ENCODE measurements at regions not wholly inside any gene's neighbourhood (a gene's known extent, or its start where the extent isn't known, plus 50 kb on each side); places are given as distances from the start of the nearest gene placed in this dataset.

- Histone ChIP-seq H3K9me3 (ENCODE audit: control insufficient read depth, low read length) (no peaks in the 10 kb centered on the region), H3K27me3 (ENCODE audit: control insufficient read depth, insufficient read depth, low read length, poor library complexity, severe bottlenecking) (no peaks in the 10 kb centered on the region), H3K36me3 (ENCODE audit: control insufficient read depth, insufficient read depth, low read length) (no peaks in the 10 kb centered on the region), H3K27ac (ENCODE audit: low read depth, low read length) (no peak overlapping the region), H3K9ac (ENCODE audit: extremely low read depth, low read length, poor library complexity, severe bottlenecking) (no peak overlapping the region), H3K4me1 (ENCODE audit: control insufficient read depth, insufficient read depth, low read length) (peaks cover 12% of the 10 kb centered on the region), H3K4me3 (ENCODE audit: low read length) (no peak overlapping the region)
- WGBS, 2 experiments (ENCODE audit: insufficient coverage in 1 of 2, insufficient read length in 1 of 2), result 81% methylated on average over 1 of the region's 1 CpG; no CpG with 5 or more reads in 1 of the 2 experiments
- TF ChIP-seq, protein P1, sequence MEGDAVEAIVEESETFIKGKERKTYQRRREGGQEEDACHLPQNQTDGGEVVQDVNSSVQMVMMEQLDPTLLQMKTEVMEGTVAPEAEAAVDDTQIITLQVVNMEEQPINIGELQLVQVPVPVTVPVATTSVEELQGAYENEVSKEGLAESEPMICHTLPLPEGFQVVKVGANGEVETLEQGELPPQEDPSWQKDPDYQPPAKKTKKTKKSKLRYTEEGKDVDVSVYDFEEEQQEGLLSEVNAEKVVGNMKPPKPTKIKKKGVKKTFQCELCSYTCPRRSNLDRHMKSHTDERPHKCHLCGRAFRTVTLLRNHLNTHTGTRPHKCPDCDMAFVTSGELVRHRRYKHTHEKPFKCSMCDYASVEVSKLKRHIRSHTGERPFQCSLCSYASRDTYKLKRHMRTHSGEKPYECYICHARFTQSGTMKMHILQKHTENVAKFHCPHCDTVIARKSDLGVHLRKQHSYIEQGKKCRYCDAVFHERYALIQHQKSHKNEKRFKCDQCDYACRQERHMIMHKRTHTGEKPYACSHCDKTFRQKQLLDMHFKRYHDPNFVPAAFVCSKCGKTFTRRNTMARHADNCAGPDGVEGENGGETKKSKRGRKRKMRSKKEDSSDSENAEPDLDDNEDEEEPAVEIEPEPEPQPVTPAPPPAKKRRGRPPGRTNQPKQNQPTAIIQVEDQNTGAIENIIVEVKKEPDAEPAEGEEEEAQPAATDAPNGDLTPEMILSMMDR (conservative IDR thresholded peaks at IDR 0.05), result no peak
- no peaks in the 10 kb centered on the region for H3K36me3 Mint-ChIP-seq (ENCODE audit: low read depth)
- peaks cover 27% of the 10 kb centered on the region for H3K4me1 Mint-ChIP-seq
- no peak overlapping the region for H3K4me3 Mint-ChIP-seq
- no peaks in the 10 kb centered on the region for H3K27me3 Mint-ChIP-seq (ENCODE audit: insufficient read depth)
- no peak overlapping the region for H3K27ac Mint-ChIP-seq
- peak; percentile 31 for DNase-seq
- H3K9me3 Mint-ChIP-seq, result no peaks in the 10 kb centered on the region
Measured at GRCh38 chr4:140227286-140227685, 73.3 kb upstream of the MAML3 start.

DNA sequence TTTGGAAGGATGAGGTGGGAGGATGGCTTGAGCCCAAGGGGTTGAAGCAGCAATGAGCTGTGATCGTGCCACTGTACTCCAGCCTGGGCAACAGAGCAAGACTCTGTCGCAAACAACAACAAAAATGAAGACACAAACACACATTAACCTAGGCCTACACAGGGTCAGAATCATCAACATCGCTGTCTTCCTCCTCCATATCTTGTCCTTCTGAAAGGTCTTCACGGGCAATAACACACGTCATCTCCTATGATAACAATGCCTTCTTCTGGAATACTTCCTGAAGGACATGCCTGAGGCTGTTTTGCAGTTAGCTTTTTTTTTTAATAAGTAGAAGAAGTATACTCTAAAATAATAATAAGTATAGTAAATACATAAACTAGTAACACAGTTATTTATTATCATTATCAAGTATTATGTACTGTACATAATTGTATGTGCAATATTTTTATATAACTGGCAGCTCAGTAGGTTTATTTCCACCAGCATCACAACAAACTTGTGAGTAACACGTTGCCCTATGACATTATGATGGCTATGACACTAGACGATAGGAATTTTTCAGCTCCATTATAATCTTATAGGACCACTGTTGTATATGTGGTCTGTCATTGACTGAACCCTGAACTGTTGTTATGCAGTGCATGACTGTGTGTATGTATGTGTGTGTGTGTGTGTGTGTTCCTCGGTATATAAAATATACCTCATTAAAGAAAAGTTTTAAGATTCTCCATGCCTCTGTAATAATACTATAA is 69.2 kb upstream of the MAML3 start:
- Histone ChIP-seq H3K4me3 (ENCODE audit: low read length) (no peak overlapping the region), H3K36me3 (ENCODE audit: control insufficient read depth, insufficient read depth, low read length) (no peaks in the 10 kb centered on the region), H3K9me3 (ENCODE audit: control insufficient read depth, low read length) (no peaks in the 10 kb centered on the region), H3K9ac (ENCODE audit: extremely low read depth, low read length, poor library complexity, severe bottlenecking) (no peak overlapping the region), H3K27me3 (ENCODE audit: control insufficient read depth, insufficient read depth, low read length, poor library complexity, severe bottlenecking) (no peaks in the 10 kb centered on the region), H3K27ac (ENCODE audit: low read depth, low read length) (no peak overlapping the region), H3K4me1 (ENCODE audit: control insufficient read depth, insufficient read depth, low read length) (peaks cover 13% of the 10 kb centered on the region)
- TF ChIP-seq, protein P1 (conservative IDR thresholded peaks at IDR 0.05), result no peak
- peak; percentile 6 for DNase-seq
- Mint-ChIP-seq H3K36me3 (ENCODE audit: low read depth) (no peaks in the 10 kb centered on the region), H3K9me3 (no peaks in the 10 kb centered on the region), H3K4me3 (no peak overlapping the region), H3K4me1 (peaks cover 31% of the 10 kb centered on the region), H3K27ac (no peak overlapping the region), H3K27me3 (ENCODE audit: insufficient read depth) (no peaks in the 10 kb centered on the region)
- WGBS, 2 experiments (ENCODE audit: insufficient coverage in 1 of 2, insufficient read length in 1 of 2), result 94 to 100% methylated on average over 6 to 7 of the region's 8 CpGs

- TF ChIP-seq, protein P1 (conservative IDR thresholded peaks at IDR 0.05), result no peak
- Mint-ChIP-seq H3K27ac (no peak overlapping the region), H3K27me3 (ENCODE audit: insufficient read depth) (no peaks in the 10 kb centered on the region), H3K4me1 (peaks cover 20% of the 10 kb centered on the region), H3K9me3 (no peaks in the 10 kb centered on the region), H3K4me3 (no peak overlapping the region), H3K36me3 (ENCODE audit: low read depth) (no peaks in the 10 kb centered on the region)
- H3K27me3 ChIP-seq (ENCODE audit: control insufficient read depth, insufficient read depth, low read length, poor library complexity, severe bottlenecking), result no peaks in the 10 kb centered on the region
- H3K36me3 ChIP-seq (ENCODE audit: control insufficient read depth, insufficient read depth, low read length), result no peaks in the 10 kb centered on the region
- no peaks in the 10 kb centered on the region for H3K9me3 ChIP-seq (ENCODE audit: control insufficient read depth, low read length)
- DNase-seq, result no peak
- H3K27ac ChIP-seq (ENCODE audit: low read depth, low read length), result no peak overlapping the region
- H3K4me1 ChIP-seq (ENCODE audit: control insufficient read depth, insufficient read depth, low read length), result peaks cover 13% of the 10 kb centered on the region
- no peak overlapping the region for H3K9ac ChIP-seq (ENCODE audit: extremely low read depth, low read length, poor library complexity, severe bottlenecking)
- H3K4me3 ChIP-seq (ENCODE audit: low read length), result no peak overlapping the region
Measured at GRCh38 chr4:140222171-140222570, 68.2 kb upstream of the MAML3 start.
